Stomach (tissue), 4 donors: ENCODE measurements at regions not wholly inside any gene's neighbourhood (a gene's known extent, or its start where the extent isn't known, plus 50 kb on each side); places are given as distances from the start of the nearest gene placed in this dataset.

Experiments used
- CTCF ChIP-seq, 7 experiments: fragments of 450-650 bp in 4 of 7; fragments of 200-600 bp in 3 of 7; sonication (generic) in 3 of 7; IDR thresholded peaks; one replicate each; pipeline ENCODE4 v1.5.1; 2016 to 2019; ENCODE audit warnings: antibody characterized with exemption in 7 of 7, control low read depth in 2 of 7, mild to moderate bottlenecking in 1 of 7
- EP300 ChIP-seq: sonication (generic); formaldehyde crosslinking; IDR thresholded peaks from one replicate; pipeline ENCODE4 v1.6.1; 2017; ENCODE audit warnings: antibody characterized with exemption

DNA sequence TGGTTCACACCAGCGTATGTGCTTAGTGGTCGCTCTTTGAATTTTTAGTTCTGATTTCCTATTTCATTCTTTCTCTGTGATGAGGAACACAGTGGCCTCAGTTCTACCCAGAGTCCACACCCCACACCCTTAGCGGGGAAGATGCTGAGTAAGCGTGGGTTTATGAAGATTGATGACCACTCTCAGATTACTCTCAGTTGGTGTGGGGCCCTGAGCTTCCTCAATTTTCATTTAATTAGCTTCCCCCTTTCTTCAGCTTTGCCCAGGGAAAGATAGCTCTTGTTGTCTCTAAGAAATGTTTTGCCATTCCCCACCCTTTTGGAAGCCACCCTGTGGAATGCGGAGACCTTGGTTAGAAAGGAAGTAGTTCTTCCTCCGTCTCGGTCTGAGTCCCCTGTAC lies 299.9 kb upstream of the PROX1 start:
- no peak for TF ChIP-seq CTCF (IDR thresholded peaks at IDR 0.05)
- TF ChIP-seq EP300, result no peak
